Cardiac fibroblast (primary cell): ENCODE measurements at regions not wholly inside any gene's neighbourhood (a gene's known extent, or its start where the extent isn't known, plus 50 kb on each side); places are given as distances from the start of the nearest gene placed in this dataset.
A peak's percentile ranks its signal among the peaks of the same experiment; 100 is the strongest.

Experiments used
- DNase-seq, 2 donors: peaks; one replicate each; pipeline versions ENCODE4 v3.0.0 to v3.0.0-alpha.2; 2010; ENCODE audit warnings: low read depth in 2 of 2
- H3K4me3 ChIP-seq, 2 donors: replicated peaks in 1 of 2; 1 replicate in 1 of 2; 2 replicates in 1 of 2; pipeline ENCODE4 v1.5.1; 2011; ENCODE audit warnings: low read depth in 2 of 2, low read length in 2 of 2, mild to moderate bottlenecking in 2 of 2, moderate library complexity in 1 of 2
- CTCF ChIP-seq: IDR thresholded peaks from one replicate; pipeline ENCODE4 v1.5.1; 2011; ENCODE audit warnings: low read depth, mild to moderate bottlenecking, low read length, inconsistent platforms

- peak; percentile 95 to 100 for DNase-seq
- H3K4me3 ChIP-seq = no peak overlapping the region
- no peak for TF ChIP-seq CTCF
Observed at GRCh38 chr22:27212617-27213177, 555.3 kb downstream of the MIAT start.

- no peak overlapping the region for H3K4me3 ChIP-seq
Observed at GRCh38 chr22:27213294-27213693, 555.9 kb downstream of the MIAT start.

GRCh38 chr22:27213766-27214581 lies 556.6 kb downstream of the MIAT start:
- H3K4me3 ChIP-seq = no peak overlapping the region
- peak; percentile 53 to 93 for DNase-seq
- TF ChIP-seq CTCF = no peak

More at GRCh38 chr22:27213294-27213693, 555.9 kb downstream of the MIAT start:
- no peak for DNase-seq
- no peak for TF ChIP-seq CTCF

- H3K4me3 ChIP-seq = no peak overlapping the region
- no peak for DNase-seq
- no peak for TF ChIP-seq CTCF
Observed at GRCh38 chr22:27214691-27215090, 557.3 kb downstream of the MIAT start.

- H3K4me3 ChIP-seq = no peak overlapping the region
- TF ChIP-seq CTCF = no peak
Observed at GRCh38 chr22:27215871-27216270, 558.5 kb downstream of the MIAT start.

GRCh38 chr22:27216444-27216843 lies 559.1 kb downstream of the MIAT start:
- no peak for TF ChIP-seq CTCF
- DNase-seq = no peak

More at GRCh38 chr22:27215871-27216270, 558.5 kb downstream of the MIAT start:
- DNase-seq = no peak

More at GRCh38 chr22:27216444-27216843, 559.1 kb downstream of the MIAT start:
- no peak overlapping the region for H3K4me3 ChIP-seq
